Peyer's patch (tissue), 4 donors: ENCODE measurements at regions not wholly inside any gene's neighbourhood (a gene's known extent, or its start where the extent isn't known, plus 50 kb on each side); places are given as distances from the start of the nearest gene placed in this dataset.

Experiments
- DNase-seq, 3 donors: peaks; one replicate each; pipeline ENCODE4 v3.0.0-alpha.2; 2017 to 2019
- H3K27ac ChIP-seq, 4 donors: fragments of 200-600 bp; sonication (generic); one replicate each; pipeline ENCODE4 v1.5.1; 2016 to 2019
- H3K27me3 ChIP-seq, 2 donors: fragments of 200-600 bp; sonication (generic); one replicate each; pipeline ENCODE4 v1.5.1; 2019
- H3K36me3 ChIP-seq, 3 donors: fragments of 200-600 bp; sonication (generic); one replicate each; pipeline ENCODE4 v1.5.1; 2016 to 2019
- H3K4me1 ChIP-seq, 4 donors: fragments of 200-600 bp; sonication (generic); one replicate each; pipeline ENCODE4 v1.5.1; 2016 to 2019
- H3K4me3 ChIP-seq, 4 donors: fragments of 200-600 bp; sonication (generic); 1 replicate in 3 of 4; 2 replicates in 1 of 4; pipeline ENCODE4 v1.5.1; 2016 to 2019; ENCODE audit warnings: mild to moderate bottlenecking in 1 of 4
- H3K9me3 ChIP-seq, 4 donors: fragments of 200-600 bp; sonication (generic); one replicate each; pipeline ENCODE4 v1.5.1; 2016 to 2019; ENCODE audit warnings: mild to moderate bottlenecking in 1 of 4
- CTCF ChIP-seq, 6 experiments: fragments of 450-650 bp in 4 of 6; fragments of 200-600 bp in 2 of 6; sonication (generic) in 1 of 6; IDR thresholded peaks; one replicate each; pipeline ENCODE4 v1.5.1; 2017 to 2019; ENCODE audit warnings: antibody characterized with exemption in 6 of 6, mild to moderate bottlenecking in 3 of 6, moderate library complexity in 1 of 6
- POLR2A ChIP-seq, 2 donors: fragments of 450-650 bp; IDR thresholded peaks; one replicate each; pipeline ENCODE4 v1.5.1; 2017; ENCODE audit warnings: antibody characterized with exemption in 2 of 2, mild to moderate bottlenecking in 2 of 2, moderate library complexity in 2 of 2

GRCh38 chr22:34966980-34967565 lies 98.9 kb upstream of the ISX start:
- Histone ChIP-seq H3K9me3 (no peaks in the 10 kb centered on the region), H3K4me3 (no peak overlapping the region), H3K27me3 (no peaks in the 10 kb centered on the region), H3K4me1 (no peaks in the 10 kb centered on the region), H3K27ac (no peak overlapping the region), H3K36me3 (no peaks in the 10 kb centered on the region)
- TF ChIP-seq POLR2A (IDR thresholded peaks at IDR 0.05), result no peak
- no peak for TF ChIP-seq CTCF (IDR thresholded peaks at IDR 0.05)
- DNase-seq, result no peak

- H3K4me1 ChIP-seq, result no peaks in the 10 kb centered on the region
- no peaks in the 10 kb centered on the region for H3K36me3 ChIP-seq
- no peaks in the 10 kb centered on the region for H3K27me3 ChIP-seq
- H3K9me3 ChIP-seq, result no peaks in the 10 kb centered on the region
- TF ChIP-seq CTCF (IDR thresholded peaks at IDR 0.05) (no peak), POLR2A (IDR thresholded peaks at IDR 0.05) (no peak)
- no peak overlapping the region for H3K4me3 ChIP-seq
- H3K27ac ChIP-seq, result no peak overlapping the region
- DNase-seq, result no peak
Observed at GRCh38 chr22:34969001-34969790, 96.8 kb upstream of the ISX start.

- no peak for TF ChIP-seq CTCF (IDR thresholded peaks at IDR 0.05)
- Histone ChIP-seq H3K27me3 (no peaks in the 10 kb centered on the region), H3K27ac (no peak overlapping the region), H3K9me3 (no peaks in the 10 kb centered on the region), H3K36me3 (no peaks in the 10 kb centered on the region), H3K4me3 (no peak overlapping the region), H3K4me1 (no peaks in the 10 kb centered on the region)
- DNase-seq, result no peak
Observed at GRCh38 chr22:34971456-34971855, 94.5 kb upstream of the ISX start.

- no peaks in the 10 kb centered on the region for H3K9me3 ChIP-seq
- no peak for DNase-seq
- no peak overlapping the region for H3K4me3 ChIP-seq
- H3K36me3 ChIP-seq, result no peaks in the 10 kb centered on the region
- no peaks in the 10 kb centered on the region for H3K27me3 ChIP-seq
- no peak for TF ChIP-seq CTCF (IDR thresholded peaks at IDR 0.05)
- TF ChIP-seq POLR2A (IDR thresholded peaks at IDR 0.05), result no peak
- H3K4me1 ChIP-seq, result no peaks in the 10 kb centered on the region
- no peak overlapping the region for H3K27ac ChIP-seq
Observed at GRCh38 chr22:34972191-34972897, 93.6 kb upstream of the ISX start.

- H3K27me3 ChIP-seq, result no peaks in the 10 kb centered on the region
- no peaks in the 10 kb centered on the region for H3K4me1 ChIP-seq
- no peak for DNase-seq
- H3K36me3 ChIP-seq, result no peaks in the 10 kb centered on the region
- H3K4me3 ChIP-seq, result no peak overlapping the region
- no peak overlapping the region for H3K27ac ChIP-seq
- no peaks in the 10 kb centered on the region for H3K9me3 ChIP-seq
- no peak for TF ChIP-seq POLR2A (IDR thresholded peaks at IDR 0.05)
- TF ChIP-seq CTCF (IDR thresholded peaks at IDR 0.05), result no peak
Observed at GRCh38 chr22:34973016-34973415, 92.9 kb upstream of the ISX start.
